GM10266 (cell line): ENCODE measurements at regions not wholly inside any gene's neighbourhood (a gene's known extent, or its start where the extent isn't known, plus 50 kb on each side); places are given as distances from the start of the nearest gene placed in this dataset.

Experiments
- DNase-seq: peaks from one replicate; pipeline ENCODE4 v3.0.0; 2012; ENCODE audit errors: extremely low spot score
- CTCF ChIP-seq: IDR thresholded peaks from 2 replicates; pipeline ENCODE4 v1.5.1; 2012; ENCODE audit warnings: mild to moderate bottlenecking, low read depth; ENCODE audit not compliant: control insufficient read depth, insufficient read depth; ENCODE audit errors: missing control alignments

DNA sequence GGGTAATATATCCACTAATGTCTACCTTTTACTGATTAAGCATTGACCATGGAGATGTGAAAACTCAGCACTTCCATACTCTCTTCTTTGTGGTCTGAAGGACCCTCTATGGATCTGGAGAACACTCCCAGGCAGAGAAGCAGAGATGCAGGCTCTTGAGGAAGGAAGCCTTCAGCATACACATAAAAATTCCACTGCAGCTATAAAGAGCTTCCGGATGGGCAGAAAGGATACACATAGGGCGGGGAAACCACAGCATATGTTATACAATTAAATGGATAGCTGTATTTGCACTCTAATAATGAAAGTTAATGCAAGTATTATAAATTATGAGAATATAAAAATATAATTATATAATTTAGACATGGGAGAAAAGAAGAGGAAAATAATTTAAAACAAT is 1258.2 kb upstream of the ALCAM start:
- no peak for DNase-seq

GRCh38 chr3:104126463-104126862 is 1240.2 kb upstream of the ALCAM start:
- DNase-seq: no peak
- no peak for TF ChIP-seq CTCF

More for the DNA sequence above, 1258.2 kb upstream of the ALCAM start:
- TF ChIP-seq CTCF: no peak

DNA sequence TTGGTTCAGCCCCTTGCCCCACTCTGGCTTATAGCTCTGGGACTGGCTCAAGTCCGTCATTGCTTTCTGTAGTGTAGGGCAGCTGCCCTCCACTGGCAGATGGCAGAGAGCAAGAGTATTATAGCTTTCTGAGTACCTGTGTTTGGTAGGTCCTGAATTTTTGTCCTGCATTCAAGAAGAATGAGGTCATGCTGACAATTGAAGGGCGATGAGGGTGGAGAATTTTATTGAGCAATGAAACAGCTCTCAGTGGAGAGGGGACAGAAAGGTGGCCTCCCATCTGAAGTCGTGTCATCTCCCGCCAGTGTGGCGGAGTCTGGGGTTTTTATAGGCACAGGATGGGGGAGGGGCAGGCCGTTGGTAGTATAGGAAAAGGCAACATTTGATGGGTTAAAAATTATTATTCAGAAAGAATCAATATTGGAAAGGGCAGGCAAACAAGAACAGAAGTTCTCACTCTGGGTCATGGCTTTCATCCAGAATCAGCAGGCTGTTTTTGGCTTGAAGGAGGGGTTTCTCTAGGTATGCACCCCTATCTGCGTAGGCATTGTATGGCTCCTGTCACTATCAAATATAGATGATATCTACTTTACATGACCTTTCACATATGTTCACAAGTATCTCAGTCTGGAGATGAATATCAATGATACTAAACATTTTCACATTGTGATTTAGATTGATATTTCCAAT is 1239.7 kb upstream of the ALCAM start:
- TF ChIP-seq CTCF: no peak
- DNase-seq: no peak

DNA sequence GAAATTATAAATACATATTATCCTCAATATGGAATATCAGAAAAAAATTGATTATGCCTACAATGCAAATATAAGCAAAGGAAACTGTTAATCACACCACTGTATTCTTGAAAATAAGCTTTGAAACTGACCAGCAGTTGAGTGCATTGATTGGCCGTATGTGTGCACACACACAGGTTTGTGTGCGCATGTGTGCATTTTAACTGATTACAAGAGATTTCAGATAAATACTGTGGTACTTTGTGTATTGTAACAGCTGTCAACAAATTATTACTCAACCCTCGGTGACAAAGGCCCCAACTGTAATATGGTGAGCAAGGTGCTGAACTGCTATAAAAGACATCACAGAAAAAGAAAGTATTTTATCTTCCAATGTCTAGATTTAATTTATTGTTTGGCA is 1238.9 kb upstream of the ALCAM start:
- TF ChIP-seq CTCF: no peak
- no peak for DNase-seq

GRCh38 chr3:104132566-104133403 is 1233.9 kb upstream of the ALCAM start:
- no peak for DNase-seq
- TF ChIP-seq CTCF: no peak

DNA sequence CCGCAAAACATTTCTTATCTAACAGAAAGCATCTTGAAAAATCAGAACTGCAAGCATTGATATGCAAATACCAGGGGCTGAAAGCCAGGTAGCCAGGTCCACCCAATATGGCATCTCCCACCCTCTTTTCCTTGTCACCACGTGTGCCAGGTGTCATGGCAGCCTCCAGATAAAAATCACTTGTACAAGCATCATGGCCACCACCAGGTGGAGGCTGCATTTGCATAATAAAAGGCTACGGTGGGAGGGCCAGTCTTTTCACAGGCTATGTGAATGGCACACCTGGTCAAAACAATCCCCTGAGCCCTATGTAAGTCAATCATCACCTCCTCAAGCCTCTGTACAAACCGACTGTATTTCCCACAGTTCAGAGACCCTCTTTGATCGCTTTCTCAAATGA is 1233.1 kb upstream of the ALCAM start:
- DNase-seq: no peak

More for the DNA sequence above, 1233.1 kb upstream of the ALCAM start:
- TF ChIP-seq CTCF: no peak
